ENCODE measurements at regions not wholly inside any gene's neighbourhood (a gene's known extent, or its start where the extent isn't known, plus 50 kb on each side); places are given as distances from the start of the nearest gene placed in this dataset.

DNA sequence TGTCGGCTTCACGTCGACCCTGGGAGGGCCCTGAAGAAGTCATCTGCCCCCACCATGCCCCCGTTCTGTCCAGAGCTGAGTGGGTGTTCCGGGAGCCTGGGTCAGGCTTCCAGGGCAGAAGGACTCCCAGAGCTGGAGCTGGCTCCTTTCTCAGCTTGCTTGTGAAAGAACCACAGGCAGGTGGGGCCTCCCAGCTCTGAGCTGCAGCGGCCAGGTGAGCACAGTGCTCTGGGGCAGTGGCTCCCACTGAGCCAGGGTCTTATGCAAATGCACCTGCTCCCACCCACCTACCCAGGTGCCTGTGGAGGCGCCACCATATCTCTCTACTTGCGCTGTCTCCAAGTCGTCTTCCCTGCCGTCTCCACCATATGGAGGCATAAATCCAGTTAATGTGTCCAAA, 140.0 kb upstream of the RPL38 start:
- TF ChIP-seq, protein P1, sequence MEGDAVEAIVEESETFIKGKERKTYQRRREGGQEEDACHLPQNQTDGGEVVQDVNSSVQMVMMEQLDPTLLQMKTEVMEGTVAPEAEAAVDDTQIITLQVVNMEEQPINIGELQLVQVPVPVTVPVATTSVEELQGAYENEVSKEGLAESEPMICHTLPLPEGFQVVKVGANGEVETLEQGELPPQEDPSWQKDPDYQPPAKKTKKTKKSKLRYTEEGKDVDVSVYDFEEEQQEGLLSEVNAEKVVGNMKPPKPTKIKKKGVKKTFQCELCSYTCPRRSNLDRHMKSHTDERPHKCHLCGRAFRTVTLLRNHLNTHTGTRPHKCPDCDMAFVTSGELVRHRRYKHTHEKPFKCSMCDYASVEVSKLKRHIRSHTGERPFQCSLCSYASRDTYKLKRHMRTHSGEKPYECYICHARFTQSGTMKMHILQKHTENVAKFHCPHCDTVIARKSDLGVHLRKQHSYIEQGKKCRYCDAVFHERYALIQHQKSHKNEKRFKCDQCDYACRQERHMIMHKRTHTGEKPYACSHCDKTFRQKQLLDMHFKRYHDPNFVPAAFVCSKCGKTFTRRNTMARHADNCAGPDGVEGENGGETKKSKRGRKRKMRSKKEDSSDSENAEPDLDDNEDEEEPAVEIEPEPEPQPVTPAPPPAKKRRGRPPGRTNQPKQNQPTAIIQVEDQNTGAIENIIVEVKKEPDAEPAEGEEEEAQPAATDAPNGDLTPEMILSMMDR (IDR thresholded peaks at IDR 0.05; ENCODE audit: low read depth, low read length): no peak
- no peak for TF ChIP-seq EZH2phosphoT487 (IDR thresholded peaks at IDR 0.05; ENCODE audit: low read depth)

All from OCI-LY3 (cell line).